HG03064 (cell line): ENCODE measurements at regions not wholly inside any gene's neighbourhood (a gene's known extent, or its start where the extent isn't known, plus 50 kb on each side); places are given as distances from the start of the nearest gene placed in this dataset.

ENCODE experiments used
- ATAC-seq: cut with Tn5 transposase; IDR thresholded peaks from one replicate; pipeline ENCODE4 v1.9.1; 2021; ENCODE audit warnings: low read depth; ENCODE audit not compliant: unreplicated experiment

GRCh38 chr6:156336733-156337132 lies 440.4 kb upstream of the ARID1B start:
- ATAC-seq, result no peak

GRCh38 chr6:156336089-156336488 lies 441.1 kb upstream of the ARID1B start:
- no peak for ATAC-seq

- no peak for ATAC-seq
These were observed 442.2 kb upstream of the ARID1B start for GRCh38 chr6:156334966-156335365.

- ATAC-seq, result no peak
These were observed 457.5 kb upstream of the ARID1B start for GRCh38 chr6:156319707-156320106.

GRCh38 chr6:156316583-156317125 lies 460.5 kb upstream of the ARID1B start:
- ATAC-seq, result no peak

- ATAC-seq, result no peak
These were observed 462.0 kb upstream of the ARID1B start for GRCh38 chr6:156315146-156315545.

GRCh38 chr6:156313037-156313436 lies 464.1 kb upstream of the ARID1B start:
- ATAC-seq, result no peak

GRCh38 chr6:156311291-156311690 lies 465.9 kb upstream of the ARID1B start:
- no peak for ATAC-seq

- no peak for ATAC-seq
These were observed 466.5 kb upstream of the ARID1B start for GRCh38 chr6:156310701-156311100.

- no peak for ATAC-seq
These were observed 468.2 kb upstream of the ARID1B start for GRCh38 chr6:156309017-156309416.

GRCh38 chr6:156308604-156309003 lies 468.6 kb upstream of the ARID1B start:
- no peak for ATAC-seq

GRCh38 chr6:156306531-156306930 lies 470.6 kb upstream of the ARID1B start:
- no peak for ATAC-seq

- ATAC-seq, result no peak
These were observed 494.1 kb upstream of the ARID1B start for GRCh38 chr6:156283091-156283490.

- no peak for ATAC-seq
These were observed 495.1 kb upstream of the ARID1B start for GRCh38 chr6:156282087-156282486.

GRCh38 chr6:156281266-156281665 lies 495.9 kb upstream of the ARID1B start:
- ATAC-seq, result no peak

GRCh38 chr6:156280065-156280464 lies 497.1 kb upstream of the ARID1B start:
- ATAC-seq, result peak; percentile 52

- peak; percentile 68 for ATAC-seq
These were observed 497.8 kb upstream of the ARID1B start for GRCh38 chr6:156279261-156279969.

GRCh38 chr6:156273065-156273711 lies 504.0 kb upstream of the ARID1B start:
- ATAC-seq, result no peak

- no peak for ATAC-seq
These were observed 507.3 kb upstream of the ARID1B start for GRCh38 chr6:156269751-156270369.

GRCh38 chr6:156268849-156269248 lies 508.3 kb upstream of the ARID1B start:
- no peak for ATAC-seq

- ATAC-seq, result no peak
These were observed 515.2 kb upstream of the ARID1B start for GRCh38 chr6:156262014-156262413.

- no peak for ATAC-seq
These were observed 516.4 kb upstream of the ARID1B start for GRCh38 chr6:156260815-156261214.
